GM19043 (cell line): ENCODE measurements at regions not wholly inside any gene's neighbourhood (a gene's known extent, or its start where the extent isn't known, plus 50 kb on each side); places are given as distances from the start of the nearest gene placed in this dataset.
"Not testable (repeated sequence)": the region's sequence is repeated elsewhere in the genome, so short reads cannot be mapped to it uniquely, and the experiment has no call there.

Experiments used
- ATAC-seq: cut with Tn5 transposase; IDR thresholded peaks from one replicate; pipeline ENCODE4 v1.9.1; 2021; ENCODE audit warnings: low read depth; ENCODE audit not compliant: unreplicated experiment

- no peak for ATAC-seq
Measured at GRCh38 chr1:172833954-172834353, 175.1 kb downstream of the FASLG start.

DNA sequence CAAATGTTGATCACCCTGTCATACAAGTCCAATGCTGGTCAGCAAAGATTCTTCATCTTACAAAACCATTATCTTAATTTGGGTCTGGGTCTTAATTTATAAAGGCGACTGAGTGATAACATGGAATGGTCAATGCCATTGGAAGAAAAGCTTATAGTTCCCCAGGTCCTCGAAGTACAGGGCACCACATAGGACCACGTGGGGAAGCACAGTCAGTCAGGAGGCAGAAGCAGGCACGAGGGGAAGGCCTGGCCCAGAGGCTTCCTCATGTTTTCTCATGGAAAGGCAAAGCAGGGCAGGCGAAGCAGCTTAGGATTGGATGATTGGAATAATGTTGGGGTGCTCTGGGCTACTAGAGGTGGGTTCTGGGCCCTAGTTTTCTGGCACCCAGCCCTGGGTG, 175.7 kb downstream of the FASLG start:
- ATAC-seq, result no peak

GRCh38 chr1:172835834-172836233, 176.9 kb downstream of the FASLG start:
- no peak for ATAC-seq

- no peak for ATAC-seq
Measured at GRCh38 chr1:172837816-172838679, 179.1 kb downstream of the FASLG start.

DNA sequence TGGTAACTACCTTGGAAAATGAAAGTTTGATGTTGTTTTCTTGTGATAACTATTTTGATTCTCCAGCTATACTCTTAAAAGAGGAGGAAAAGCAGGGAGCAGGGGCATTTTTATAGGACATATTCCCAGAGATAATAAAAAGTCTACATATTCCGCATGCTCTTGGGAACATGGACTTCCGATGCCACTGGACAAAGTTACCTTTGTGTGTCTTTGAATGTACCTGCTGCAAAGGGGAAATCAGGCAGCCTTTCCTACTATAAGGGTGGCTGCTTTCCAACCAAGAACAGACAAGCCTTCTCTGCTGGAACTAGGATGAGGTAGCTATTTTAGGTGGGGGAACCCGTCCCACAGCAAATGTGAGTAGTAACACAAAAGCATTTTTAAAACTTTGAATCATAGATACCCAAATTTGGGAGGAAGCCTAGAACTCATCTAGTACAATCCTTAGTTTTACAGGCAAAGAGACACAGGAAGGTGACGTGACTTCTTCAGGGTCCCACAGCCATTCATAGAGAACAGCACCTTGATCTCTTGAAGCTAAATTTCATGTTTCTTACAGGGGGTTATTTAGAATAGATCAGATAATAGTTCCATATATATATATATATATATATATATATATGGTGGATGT, 179.9 kb downstream of the FASLG start:
- ATAC-seq, result no peak

DNA sequence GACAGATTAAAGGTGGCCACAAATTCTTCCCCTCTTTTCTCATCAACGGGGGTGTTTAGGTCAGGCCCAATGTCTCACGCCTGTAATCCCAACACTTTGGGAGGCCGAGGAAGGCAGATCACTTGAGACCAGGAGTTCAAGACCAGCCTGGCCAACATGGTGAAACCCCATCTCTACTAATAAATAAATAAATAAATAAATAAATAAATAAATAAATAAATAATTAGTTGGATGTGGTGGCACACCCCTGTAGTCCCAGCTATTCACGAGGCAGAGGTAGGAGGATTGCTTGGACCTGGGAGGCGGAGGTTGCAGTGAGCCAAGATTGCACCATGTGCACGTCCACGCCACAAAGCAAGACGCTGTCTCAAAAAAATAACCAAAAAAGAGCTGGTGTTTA, 180.7 kb downstream of the FASLG start:
- not testable (repeated sequence) for ATAC-seq

DNA sequence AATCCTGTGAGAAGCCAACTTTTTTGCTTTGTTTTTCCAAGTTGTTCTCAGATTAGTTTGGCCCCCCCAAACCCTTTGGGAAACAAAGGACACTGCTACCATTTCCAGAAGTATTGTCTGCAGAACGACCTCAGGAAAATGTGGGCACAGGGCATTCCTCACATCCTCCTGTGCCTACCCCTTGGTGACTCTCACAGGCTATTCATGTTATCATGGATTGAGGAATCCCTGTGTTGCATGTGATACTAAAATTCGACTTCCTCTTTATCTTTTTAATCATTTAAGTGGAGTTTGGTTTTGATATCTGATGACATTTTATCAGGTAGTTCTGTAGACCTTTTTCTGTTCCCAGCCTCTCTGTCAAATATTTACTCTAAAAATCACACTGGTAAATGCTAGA, 184.5 kb downstream of the FASLG start:
- ATAC-seq, result no peak

GRCh38 chr1:172845371-172845770, 186.5 kb downstream of the FASLG start:
- no peak for ATAC-seq

DNA sequence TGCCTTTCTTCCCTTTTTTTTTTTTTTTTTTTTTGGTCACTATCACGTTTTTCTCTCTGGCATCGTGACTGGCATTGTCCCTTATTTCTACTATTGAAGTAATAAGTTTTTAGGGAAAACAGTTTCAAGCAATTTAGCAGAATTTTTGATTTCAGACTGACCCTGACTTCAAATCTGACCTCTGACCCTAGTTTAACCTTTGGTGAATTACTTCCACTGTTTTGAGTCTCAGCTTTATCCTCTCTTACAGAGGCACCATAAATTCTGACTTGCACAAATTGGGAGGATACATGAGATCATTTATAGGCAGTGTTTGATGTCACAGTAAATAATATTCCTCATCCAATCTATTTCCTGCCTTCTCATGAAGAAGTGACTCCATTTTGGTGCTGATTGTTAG, 187.0 kb downstream of the FASLG start:
- ATAC-seq, result no peak

DNA sequence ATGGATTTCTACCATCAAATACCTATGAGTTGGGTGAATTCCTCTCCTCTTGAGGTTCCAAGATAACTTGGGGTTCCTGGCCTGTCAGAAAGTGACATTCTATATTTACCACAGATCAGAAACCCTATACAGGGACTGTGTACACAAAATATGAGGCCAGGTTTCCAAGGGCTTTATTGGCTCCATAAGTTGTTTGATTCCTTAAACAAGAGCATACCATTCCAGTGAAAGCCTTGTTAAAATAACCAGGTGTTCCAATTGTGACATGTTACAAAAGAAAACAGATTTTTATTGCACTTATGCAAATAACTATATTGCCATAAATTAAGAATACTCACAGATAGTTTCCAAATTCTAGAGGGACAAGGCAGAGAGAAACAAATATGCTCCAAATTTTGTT, 188.9 kb downstream of the FASLG start:
- ATAC-seq, result not testable (repeated sequence)

GRCh38 chr1:172849653-172850052, 190.8 kb downstream of the FASLG start:
- no peak for ATAC-seq

- no peak for ATAC-seq
Measured at GRCh38 chr1:172851077-172851476, 192.2 kb downstream of the FASLG start.

GRCh38 chr1:172851856-172852255, 193.0 kb downstream of the FASLG start:
- no peak for ATAC-seq

DNA sequence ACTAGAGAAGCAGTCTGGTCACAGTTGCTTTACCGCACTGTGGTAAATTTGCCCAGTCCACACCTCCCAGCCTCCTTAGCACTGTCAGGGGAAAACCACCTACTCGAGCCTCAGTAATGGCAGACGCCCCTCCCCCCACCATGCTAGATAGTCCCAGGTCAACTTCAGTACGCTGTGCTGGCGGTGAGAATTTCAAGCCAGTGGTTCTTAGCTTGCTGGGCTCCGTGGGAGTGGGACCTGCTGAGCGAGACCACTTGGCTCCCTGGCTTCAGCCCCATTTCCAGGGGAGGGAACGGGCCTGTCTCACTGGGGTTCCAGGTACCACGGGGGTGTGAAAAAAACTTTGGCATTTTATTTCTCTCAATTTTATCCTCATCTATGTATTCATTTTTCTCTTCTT, 194.8 kb downstream of the TNFSF18 start:
- ATAC-seq, result not testable (repeated sequence)

- ATAC-seq, result no peak
Measured at GRCh38 chr1:172863031-172863430, 187.7 kb downstream of the TNFSF18 start.

GRCh38 chr1:172867216-172867818, 183.4 kb downstream of the TNFSF18 start:
- no peak for ATAC-seq

DNA sequence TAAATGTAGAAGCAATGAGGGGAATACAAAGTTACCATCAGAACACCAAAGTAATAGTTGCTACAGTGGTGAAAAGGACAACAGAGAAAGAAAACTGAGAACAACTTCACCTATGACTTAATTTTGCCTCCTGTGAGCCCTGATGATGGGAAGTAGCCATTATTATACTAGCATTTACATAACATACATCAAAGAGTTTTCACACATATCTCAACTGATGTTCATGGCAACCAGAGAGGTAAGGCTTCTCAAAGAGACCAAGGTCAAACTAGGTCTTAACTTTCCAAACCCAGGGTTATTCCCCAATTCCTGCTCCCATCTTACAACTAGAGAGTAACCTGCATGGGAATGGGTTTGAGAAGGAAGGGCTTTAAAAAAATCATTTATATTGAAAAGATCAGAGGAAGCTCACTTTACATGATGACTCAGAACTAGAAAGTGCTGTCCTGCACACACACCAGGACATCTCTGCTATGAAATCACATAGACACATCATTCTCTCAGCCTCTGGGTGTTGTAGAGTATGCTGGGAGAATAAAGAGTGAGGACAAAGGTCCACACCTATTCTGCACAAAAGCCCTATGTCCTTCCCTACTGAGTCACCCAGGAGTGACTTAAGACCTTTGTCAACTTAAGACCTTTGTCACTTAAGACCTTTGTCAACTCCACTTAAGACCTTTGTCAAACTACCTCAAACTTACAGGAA, 179.7 kb downstream of the TNFSF18 start:
- no peak for ATAC-seq

GRCh38 chr1:172874950-172875349, 175.8 kb downstream of the TNFSF18 start:
- ATAC-seq, result no peak

- no peak for ATAC-seq
Measured at GRCh38 chr1:172875892-172876291, 174.8 kb downstream of the TNFSF18 start.

GRCh38 chr1:172882385-172882784, 168.4 kb downstream of the TNFSF18 start:
- no peak for ATAC-seq

GRCh38 chr1:172882791-172883386, 167.9 kb downstream of the TNFSF18 start:
- no peak for ATAC-seq
